ENCODE measurements at regions not wholly inside any gene's neighbourhood (a gene's known extent, or its start where the extent isn't known, plus 50 kb on each side); places are given as distances from the start of the nearest gene placed in this dataset.

DNA sequence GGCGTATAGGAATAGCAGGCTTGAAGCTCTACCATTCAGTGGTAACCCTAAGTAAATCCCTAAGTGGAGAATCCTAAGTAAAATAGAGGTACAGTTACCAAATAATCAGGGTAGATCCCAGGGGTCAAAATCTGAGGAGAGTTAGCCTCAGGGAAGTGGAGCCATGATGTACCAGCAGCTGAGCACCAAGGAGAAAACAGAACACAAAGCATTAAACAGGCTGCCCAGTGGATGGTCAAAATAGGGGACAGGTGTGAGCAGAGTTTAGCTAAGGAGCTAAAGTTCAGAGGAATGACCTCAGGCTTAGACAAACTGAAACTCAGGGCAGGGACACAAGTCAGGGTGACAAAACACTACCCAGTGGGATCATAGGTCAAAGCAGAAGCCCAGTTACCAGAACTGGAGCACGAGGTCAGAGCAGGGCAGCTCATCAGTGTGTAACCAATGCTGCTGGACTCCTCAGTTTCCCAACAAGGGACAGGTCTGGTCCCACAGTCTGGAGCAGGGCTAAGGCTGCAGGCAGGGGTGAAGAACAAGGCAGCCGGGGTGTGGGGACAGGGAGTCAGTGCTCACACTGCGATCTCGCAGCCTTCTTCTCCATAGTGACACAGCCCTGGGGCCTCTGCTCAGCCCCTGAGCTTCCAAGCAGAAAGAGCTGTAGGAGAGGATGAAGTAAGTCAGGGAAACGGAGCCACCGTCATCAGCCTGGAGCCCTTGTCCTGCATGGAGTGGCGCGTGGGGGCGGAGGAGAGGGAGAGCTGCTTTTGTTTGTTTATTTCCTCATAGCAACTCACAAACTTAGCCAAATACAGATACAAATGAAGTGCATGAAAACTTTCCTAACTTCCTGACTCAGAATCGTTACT, 264.0 kb downstream of the MREG start (continued):
- TF ChIP-seq, protein P1, sequence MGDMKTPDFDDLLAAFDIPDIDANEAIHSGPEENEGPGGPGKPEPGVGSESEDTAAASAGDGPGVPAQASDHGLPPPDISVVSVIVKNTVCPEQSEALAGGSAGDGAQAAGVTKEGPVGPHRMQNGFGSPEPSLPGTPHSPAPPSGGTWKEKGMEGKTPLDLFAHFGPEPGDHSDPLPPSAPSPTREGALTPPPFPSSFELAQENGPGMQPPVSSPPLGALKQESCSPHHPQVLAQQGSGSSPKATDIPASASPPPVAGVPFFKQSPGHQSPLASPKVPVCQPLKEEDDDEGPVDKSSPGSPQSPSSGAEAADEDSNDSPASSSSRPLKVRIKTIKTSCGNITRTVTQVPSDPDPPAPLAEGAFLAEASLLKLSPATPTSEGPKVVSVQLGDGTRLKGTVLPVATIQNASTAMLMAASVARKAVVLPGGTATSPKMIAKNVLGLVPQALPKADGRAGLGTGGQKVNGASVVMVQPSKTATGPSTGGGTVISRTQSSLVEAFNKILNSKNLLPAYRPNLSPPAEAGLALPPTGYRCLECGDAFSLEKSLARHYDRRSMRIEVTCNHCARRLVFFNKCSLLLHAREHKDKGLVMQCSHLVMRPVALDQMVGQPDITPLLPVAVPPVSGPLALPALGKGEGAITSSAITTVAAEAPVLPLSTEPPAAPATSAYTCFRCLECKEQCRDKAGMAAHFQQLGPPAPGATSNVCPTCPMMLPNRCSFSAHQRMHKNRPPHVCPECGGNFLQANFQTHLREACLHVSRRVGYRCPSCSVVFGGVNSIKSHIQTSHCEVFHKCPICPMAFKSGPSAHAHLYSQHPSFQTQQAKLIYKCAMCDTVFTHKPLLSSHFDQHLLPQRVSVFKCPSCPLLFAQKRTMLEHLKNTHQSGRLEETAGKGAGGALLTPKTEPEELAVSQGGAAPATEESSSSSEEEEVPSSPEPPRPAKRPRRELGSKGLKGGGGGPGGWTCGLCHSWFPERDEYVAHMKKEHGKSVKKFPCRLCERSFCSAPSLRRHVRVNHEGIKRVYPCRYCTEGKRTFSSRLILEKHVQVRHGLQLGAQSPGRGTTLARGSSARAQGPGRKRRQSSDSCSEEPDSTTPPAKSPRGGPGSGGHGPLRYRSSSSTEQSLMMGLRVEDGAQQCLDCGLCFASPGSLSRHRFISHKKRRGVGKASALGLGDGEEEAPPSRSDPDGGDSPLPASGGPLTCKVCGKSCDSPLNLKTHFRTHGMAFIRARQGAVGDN (CRISPR knock-in tag; IDR thresholded peaks at IDR 0.05): peak; percentile 100
- TF ChIP-seq ZNF460 (CRISPR knock-in tag; IDR thresholded peaks at IDR 0.05; ENCODE audit: borderline replicate concordance) (peak; percentile 63; the same call in 1 of the 2 replicates), KDM4B (CRISPR knock-in tag; IDR thresholded peaks at IDR 0.05) (0 out of 2 replicates have a peak, but pooled peaks have one; percentile 62), NFE2 (CRISPR knock-in tag; IDR thresholded peaks at IDR 0.05) (0 out of 2 replicates have a peak, but pooled peaks have one; percentile 37), MATR3 (CRISPR knock-in tag; IDR thresholded peaks at IDR 0.05) (no peak), ZNF343 (CRISPR knock-in tag; IDR thresholded peaks at IDR 0.05) (no peak; the same call in 1 of the 2 replicates), ZNF20 (CRISPR knock-in tag; IDR thresholded peaks at IDR 0.05) (0 out of 2 replicates have a peak, but pooled peaks have one; percentile 72), FOXJ3 (CRISPR knock-in tag; IDR thresholded peaks at IDR 0.05; ENCODE audit: borderline replicate concordance) (peak; percentile 88; the same call in 1 of the 2 replicates), ZNF207 (IDR thresholded peaks at IDR 0.05; ENCODE audit: borderline replicate concordance) (no peak), ZFP90 (CRISPR knock-in tag; IDR thresholded peaks at IDR 0.05; ENCODE audit: borderline replicate concordance) (peak; percentile 51; the same call in 1 of the 2 replicates), HOXA9 (CRISPR knock-in tag; IDR thresholded peaks at IDR 0.05; ENCODE audit: borderline replicate concordance) (0 out of 2 replicates have a peak, but pooled peaks have one; percentile 24), IKZF4 (CRISPR knock-in tag; IDR thresholded peaks at IDR 0.05; ENCODE audit: borderline replicate concordance, low read depth, not compliant biosample characterization) (peak; percentile 86)
- TF ChIP-seq, protein P2, sequence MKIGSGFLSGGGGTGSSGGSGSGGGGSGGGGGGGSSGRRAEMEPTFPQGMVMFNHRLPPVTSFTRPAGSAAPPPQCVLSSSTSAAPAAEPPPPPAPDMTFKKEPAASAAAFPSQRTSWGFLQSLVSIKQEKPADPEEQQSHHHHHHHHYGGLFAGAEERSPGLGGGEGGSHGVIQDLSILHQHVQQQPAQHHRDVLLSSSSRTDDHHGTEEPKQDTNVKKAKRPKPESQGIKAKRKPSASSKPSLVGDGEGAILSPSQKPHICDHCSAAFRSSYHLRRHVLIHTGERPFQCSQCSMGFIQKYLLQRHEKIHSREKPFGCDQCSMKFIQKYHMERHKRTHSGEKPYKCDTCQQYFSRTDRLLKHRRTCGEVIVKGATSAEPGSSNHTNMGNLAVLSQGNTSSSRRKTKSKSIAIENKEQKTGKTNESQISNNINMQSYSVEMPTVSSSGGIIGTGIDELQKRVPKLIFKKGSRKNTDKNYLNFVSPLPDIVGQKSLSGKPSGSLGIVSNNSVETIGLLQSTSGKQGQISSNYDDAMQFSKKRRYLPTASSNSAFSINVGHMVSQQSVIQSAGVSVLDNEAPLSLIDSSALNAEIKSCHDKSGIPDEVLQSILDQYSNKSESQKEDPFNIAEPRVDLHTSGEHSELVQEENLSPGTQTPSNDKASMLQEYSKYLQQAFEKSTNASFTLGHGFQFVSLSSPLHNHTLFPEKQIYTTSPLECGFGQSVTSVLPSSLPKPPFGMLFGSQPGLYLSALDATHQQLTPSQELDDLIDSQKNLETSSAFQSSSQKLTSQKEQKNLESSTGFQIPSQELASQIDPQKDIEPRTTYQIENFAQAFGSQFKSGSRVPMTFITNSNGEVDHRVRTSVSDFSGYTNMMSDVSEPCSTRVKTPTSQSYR (CRISPR knock-in tag; IDR thresholded peaks at IDR 0.05; ENCODE audit: borderline replicate concordance): peak; percentile 46; the same call in 1 of the 2 replicates
- TF ChIP-seq, protein P3, sequence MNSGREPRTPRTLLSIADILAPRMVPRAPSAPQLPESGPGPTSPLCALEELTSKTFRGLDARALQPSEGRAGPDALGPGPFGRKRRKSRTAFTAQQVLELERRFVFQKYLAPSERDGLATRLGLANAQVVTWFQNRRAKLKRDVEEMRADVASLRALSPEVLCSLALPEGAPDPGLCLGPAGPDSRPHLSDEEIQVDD (CRISPR knock-in tag; IDR thresholded peaks at IDR 0.05; ENCODE audit: borderline replicate concordance): 0 out of 2 replicates have a peak, but pooled peaks have one; percentile 59

All from HepG2 (cell line).